NCI-H524 treated with DMSO at 0.1 percent for 48 hours (cell line): ENCODE measurements at regions not wholly inside any gene's neighbourhood (a gene's known extent, or its start where the extent isn't known, plus 50 kb on each side); places are given as distances from the start of the nearest gene placed in this dataset.
A peak's percentile ranks its signal among the peaks of the same experiment; 100 is the strongest.

Experiments used
- DNase-seq: peaks from one replicate; lab custom pipeline; 2025; lab: John Stamatoyannopoulos, UW

GRCh38 chr12:15033029-15033428, 60.2 kb downstream of the PDE6H start:
- no peak for DNase-seq

GRCh38 chr12:15033641-15034040, 60.8 kb downstream of the PDE6H start:
- no peak for DNase-seq

- no peak for DNase-seq
Measured at GRCh38 chr12:15035185-15035584, 62.3 kb downstream of the PDE6H start.

GRCh38 chr12:15037091-15037687, 64.3 kb downstream of the PDE6H start:
- DNase-seq = no peak

- no peak for DNase-seq
Measured at GRCh38 chr12:15038137-15038536, 65.3 kb downstream of the PDE6H start.

- no peak for DNase-seq
Measured at GRCh38 chr12:15044471-15044870, 71.6 kb downstream of the PDE6H start.

GRCh38 chr12:15045451-15045850, 72.6 kb downstream of the PDE6H start:
- no peak for DNase-seq

- DNase-seq = no peak
Measured at GRCh38 chr12:15047611-15048010, 74.8 kb downstream of the PDE6H start.

- DNase-seq = peak; percentile 99
Measured at GRCh38 chr12:15049461-15050153, 76.8 kb downstream of the PDE6H start.

- DNase-seq = no peak
Measured at GRCh38 chr12:15050659-15051058, 77.8 kb downstream of the PDE6H start.

- no peak for DNase-seq
Measured at GRCh38 chr12:15052691-15053090, 79.8 kb downstream of the PDE6H start.

- DNase-seq = no peak
Measured at GRCh38 chr12:15056218-15056617, 83.4 kb downstream of the PDE6H start.
